SK-N-SH (cell line): ENCODE measurements at regions not wholly inside any gene's neighbourhood (a gene's known extent, or its start where the extent isn't known, plus 50 kb on each side); places are given as distances from the start of the nearest gene placed in this dataset.

Source experiments
- ELF1 ChIP-seq: IDR thresholded peaks from 2 replicates; pipeline ENCODE4 v1.4.0; 2012
- EP300 ChIP-seq, 2 experiments: IDR thresholded peaks; 2 replicates each; pipeline versions ENCODE4 v1.4.0 to v1.6.1; 2012; ENCODE audit warnings: borderline replicate concordance in 1 of 2, low read depth in 1 of 2, low read length in 1 of 2
- FOXM1 ChIP-seq: IDR thresholded peaks from 2 replicates; pipeline ENCODE4 v1.4.0; 2012; ENCODE audit warnings: low read depth, mild to moderate bottlenecking
- GATA2 ChIP-seq: sonication (generic); formaldehyde crosslinking; IDR thresholded peaks from 2 replicates; pipeline ENCODE4 v1.5.0; 2020; ENCODE audit warnings: mild to moderate bottlenecking, missing genetic modification reagents
- MEF2A ChIP-seq: IDR thresholded peaks from 2 replicates; pipeline ENCODE4 v1.4.0; 2012; ENCODE audit warnings: low read depth, borderline replicate concordance
- PBX3 ChIP-seq: IDR thresholded peaks from 2 replicates; pipeline ENCODE4; 2012
- POLR2AphosphoS5 ChIP-seq: IDR thresholded peaks from 2 replicates; pipeline ENCODE4 v1.6.1; 2012; ENCODE audit warnings: low read depth, low read length
- RCOR1 ChIP-seq: fragments of 150-350 bp; IDR thresholded peaks from 2 replicates; pipeline ENCODE4 v1.6.1; 2017; ENCODE audit warnings: antibody characterized with exemption, low read length
- RFX5 ChIP-seq: IDR thresholded peaks from 2 replicates; pipeline ENCODE4 v1.6.1; 2012; ENCODE audit warnings: mild to moderate bottlenecking, improper control_type of control experiment, low read length
- RXRA ChIP-seq: IDR thresholded peaks from 2 replicates; pipeline ENCODE4 v1.4.0; 2012; ENCODE audit warnings: low read depth, mild to moderate bottlenecking, borderline replicate concordance
- SIN3A ChIP-seq: IDR thresholded peaks from 2 replicates; pipeline ENCODE4 v1.6.1; 2012; ENCODE audit warnings: low read depth, mild to moderate bottlenecking, low read length, moderate library complexity, borderline replicate concordance
- USF2 ChIP-seq: fragments of 150-350 bp; IDR thresholded peaks from 2 replicates; pipeline ENCODE4 v1.6.1; 2017; ENCODE audit warnings: antibody characterized with exemption, low read length, low read depth, borderline replicate concordance
- TF ChIP-seq, protein P1 (sequence below): fragments of 200-600 bp; sonication (generic); IDR thresholded peaks from 2 replicates; pipeline ENCODE4 v1.6.1; 2017; ENCODE audit warnings: antibody characterized with exemption, mild to moderate bottlenecking, moderate library complexity
- TF ChIP-seq, protein P2 (sequence below): IDR thresholded peaks from 2 replicates; pipeline ENCODE4 v1.4.0; 2012; ENCODE audit warnings: low read depth

DNA sequence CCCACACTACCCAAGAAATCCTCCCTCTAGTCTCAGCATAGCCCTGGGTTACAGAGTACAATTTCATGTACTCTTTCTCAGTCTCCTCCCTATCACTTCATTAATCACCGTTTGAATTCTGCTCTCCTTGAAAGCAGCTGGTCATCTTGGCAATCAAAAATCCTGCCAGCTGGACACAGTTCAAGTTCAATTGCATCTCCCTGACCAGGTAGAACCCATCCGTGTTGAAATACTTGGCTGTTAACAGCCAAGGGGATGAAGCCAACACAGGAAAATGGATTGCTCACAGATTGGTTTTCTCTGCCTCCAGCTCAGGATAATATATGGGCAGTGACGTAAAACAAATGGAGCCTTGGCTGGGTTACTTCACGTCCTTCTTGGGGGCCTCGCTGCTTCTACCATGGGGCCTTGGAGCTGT is 55.1 kb upstream of the GRK3 start:
- TF ChIP-seq, protein P1, sequence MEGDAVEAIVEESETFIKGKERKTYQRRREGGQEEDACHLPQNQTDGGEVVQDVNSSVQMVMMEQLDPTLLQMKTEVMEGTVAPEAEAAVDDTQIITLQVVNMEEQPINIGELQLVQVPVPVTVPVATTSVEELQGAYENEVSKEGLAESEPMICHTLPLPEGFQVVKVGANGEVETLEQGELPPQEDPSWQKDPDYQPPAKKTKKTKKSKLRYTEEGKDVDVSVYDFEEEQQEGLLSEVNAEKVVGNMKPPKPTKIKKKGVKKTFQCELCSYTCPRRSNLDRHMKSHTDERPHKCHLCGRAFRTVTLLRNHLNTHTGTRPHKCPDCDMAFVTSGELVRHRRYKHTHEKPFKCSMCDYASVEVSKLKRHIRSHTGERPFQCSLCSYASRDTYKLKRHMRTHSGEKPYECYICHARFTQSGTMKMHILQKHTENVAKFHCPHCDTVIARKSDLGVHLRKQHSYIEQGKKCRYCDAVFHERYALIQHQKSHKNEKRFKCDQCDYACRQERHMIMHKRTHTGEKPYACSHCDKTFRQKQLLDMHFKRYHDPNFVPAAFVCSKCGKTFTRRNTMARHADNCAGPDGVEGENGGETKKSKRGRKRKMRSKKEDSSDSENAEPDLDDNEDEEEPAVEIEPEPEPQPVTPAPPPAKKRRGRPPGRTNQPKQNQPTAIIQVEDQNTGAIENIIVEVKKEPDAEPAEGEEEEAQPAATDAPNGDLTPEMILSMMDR = no peak
- no peak for TF ChIP-seq USF2
- no peak for TF ChIP-seq POLR2AphosphoS5
- TF ChIP-seq PBX3 = no peak
- TF ChIP-seq FOXM1 = no peak
- TF ChIP-seq, protein P2, sequence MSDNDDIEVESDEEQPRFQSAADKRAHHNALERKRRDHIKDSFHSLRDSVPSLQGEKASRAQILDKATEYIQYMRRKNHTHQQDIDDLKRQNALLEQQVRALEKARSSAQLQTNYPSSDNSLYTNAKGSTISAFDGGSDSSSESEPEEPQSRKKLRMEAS = no peak
- TF ChIP-seq MEF2A = no peak
- no peak for TF ChIP-seq SIN3A
- no peak for TF ChIP-seq RCOR1
- TF ChIP-seq RXRA = no peak
- no peak for TF ChIP-seq ELF1
- no peak for TF ChIP-seq GATA2 (CRISPR knock-in tag)
- no peak for TF ChIP-seq RFX5
- TF ChIP-seq EP300 (IDR thresholded peaks at IDR 0.05; ENCODE audit: borderline replicate concordance in 1 of 2, low read depth in 1 of 2, low read length in 1 of 2) = no peak
